ENCODE measurements at regions not wholly inside any gene's neighbourhood (a gene's known extent, or its start where the extent isn't known, plus 50 kb on each side); places are given as distances from the start of the nearest gene placed in this dataset.

GRCh38 chr5:67283988-67284487 is 87.4 kb upstream of the CD180 start:
- TF ChIP-seq, protein P1, sequence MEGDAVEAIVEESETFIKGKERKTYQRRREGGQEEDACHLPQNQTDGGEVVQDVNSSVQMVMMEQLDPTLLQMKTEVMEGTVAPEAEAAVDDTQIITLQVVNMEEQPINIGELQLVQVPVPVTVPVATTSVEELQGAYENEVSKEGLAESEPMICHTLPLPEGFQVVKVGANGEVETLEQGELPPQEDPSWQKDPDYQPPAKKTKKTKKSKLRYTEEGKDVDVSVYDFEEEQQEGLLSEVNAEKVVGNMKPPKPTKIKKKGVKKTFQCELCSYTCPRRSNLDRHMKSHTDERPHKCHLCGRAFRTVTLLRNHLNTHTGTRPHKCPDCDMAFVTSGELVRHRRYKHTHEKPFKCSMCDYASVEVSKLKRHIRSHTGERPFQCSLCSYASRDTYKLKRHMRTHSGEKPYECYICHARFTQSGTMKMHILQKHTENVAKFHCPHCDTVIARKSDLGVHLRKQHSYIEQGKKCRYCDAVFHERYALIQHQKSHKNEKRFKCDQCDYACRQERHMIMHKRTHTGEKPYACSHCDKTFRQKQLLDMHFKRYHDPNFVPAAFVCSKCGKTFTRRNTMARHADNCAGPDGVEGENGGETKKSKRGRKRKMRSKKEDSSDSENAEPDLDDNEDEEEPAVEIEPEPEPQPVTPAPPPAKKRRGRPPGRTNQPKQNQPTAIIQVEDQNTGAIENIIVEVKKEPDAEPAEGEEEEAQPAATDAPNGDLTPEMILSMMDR (optimal IDR thresholded peaks at IDR 0.05 in 1 of 3, IDR thresholded peaks at IDR 0.05 in 1 of 3, conservative IDR thresholded peaks at IDR 0.05 in 1 of 3; ENCODE audit: extremely low read depth in 1 of 3, insufficient read depth in 2 of 3, low read length in 3 of 3): no peak
- no peak for TF ChIP-seq EZH2 (IDR thresholded peaks at IDR 0.05; ENCODE audit: low read length)
